ENCODE measurements at regions not wholly inside any gene's neighbourhood (a gene's known extent, or its start where the extent isn't known, plus 50 kb on each side); places are given as distances from the start of the nearest gene placed in this dataset.

DNA sequence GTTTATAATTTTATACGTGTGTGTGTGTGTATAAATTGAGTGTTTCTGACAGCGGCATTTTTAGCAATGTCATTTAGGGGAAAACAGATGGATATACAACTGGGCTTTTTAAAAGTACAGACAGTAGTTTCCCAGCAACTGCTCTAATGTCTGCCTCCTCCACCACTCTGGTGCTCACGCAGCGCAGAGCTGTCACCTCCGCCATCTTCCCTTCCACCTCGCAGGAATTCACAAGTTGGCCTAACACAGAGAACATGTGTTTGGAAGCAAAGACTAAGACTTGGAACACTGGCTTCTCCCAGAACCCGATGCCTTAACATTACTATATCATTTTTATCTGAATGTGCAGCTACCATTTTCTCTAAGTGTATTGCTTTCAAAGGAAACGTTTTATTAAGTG is 158.3 kb upstream of the FSTL5 start:
- H3K4me2 ChIP-seq (ENCODE audit: extremely low read depth, insufficient read depth, low read length) = no peak overlapping the region
- no peak for TF ChIP-seq EZH2 (IDR thresholded peaks at IDR 0.05; ENCODE audit: low read length, missing control alignments)
- no peak for TF ChIP-seq CTCF (conservative IDR thresholded peaks at IDR 0.05 in 1 of 2, IDR thresholded peaks at IDR 0.05 in 1 of 2; ENCODE audit: low read depth in 1 of 2, low read length in 2 of 2)
- no peaks in the 10 kb centered on the region for H3K9me3 ChIP-seq (ENCODE audit: control insufficient read depth, insufficient read depth, low read depth, low read length)
- no peaks in the 10 kb centered on the region for H3K36me3 ChIP-seq (ENCODE audit: control insufficient read depth, insufficient read depth, low read length)
- no peaks in the 10 kb centered on the region for H3K27me3 ChIP-seq (ENCODE audit: control insufficient read depth, insufficient read depth, low read length)
- H3K4me3 ChIP-seq (replicated peaks in 1 of 4; ENCODE audit: control extremely low read depth in 1 of 4, insufficient read depth in 1 of 4, low read depth in 3 of 4, low read length in 4 of 4) = no peak overlapping the region
- H3K9ac ChIP-seq (ENCODE audit: insufficient read depth, low read length) = no peak overlapping the region
- H2AFZ ChIP-seq (ENCODE audit: low read length) = no peak overlapping the region
- H3K27ac ChIP-seq (ENCODE audit: insufficient read depth, low read length) = no peak overlapping the region
- no peaks in the 10 kb centered on the region for H3K79me2 ChIP-seq (ENCODE audit: control insufficient read depth, insufficient read depth, low read length)
- H4K20me1 ChIP-seq (ENCODE audit: control insufficient read depth, extremely low read depth, insufficient read depth, low read length) = no peaks in the 10 kb centered on the region
- no peaks in the 10 kb centered on the region for H3K4me1 ChIP-seq (ENCODE audit: control insufficient read depth, extremely low read depth, insufficient read depth, low read length)
- no peak for DNase-seq (ENCODE audit: low read depth in 2 of 2)

- Histone ChIP-seq H3K9me3 (ENCODE audit: control insufficient read depth, insufficient read depth, low read depth, low read length) (no peaks in the 10 kb centered on the region), H3K4me1 (ENCODE audit: control insufficient read depth, extremely low read depth, insufficient read depth, low read length) (no peaks in the 10 kb centered on the region), H2AFZ (ENCODE audit: low read length) (no peak overlapping the region), H3K9ac (ENCODE audit: insufficient read depth, low read length) (no peak overlapping the region), H3K4me3 (replicated peaks in 1 of 4; ENCODE audit: control extremely low read depth in 1 of 4, insufficient read depth in 1 of 4, low read depth in 3 of 4, low read length in 4 of 4) (no peak overlapping the region), H3K4me2 (ENCODE audit: extremely low read depth, insufficient read depth, low read length) (no peak overlapping the region), H3K27me3 (ENCODE audit: control insufficient read depth, insufficient read depth, low read length) (no peaks in the 10 kb centered on the region), H4K20me1 (ENCODE audit: control insufficient read depth, extremely low read depth, insufficient read depth, low read length) (no peaks in the 10 kb centered on the region), H3K27ac (ENCODE audit: insufficient read depth, low read length) (no peak overlapping the region), H3K36me3 (ENCODE audit: control insufficient read depth, insufficient read depth, low read length) (no peaks in the 10 kb centered on the region), H3K79me2 (ENCODE audit: control insufficient read depth, insufficient read depth, low read length) (no peaks in the 10 kb centered on the region)
- TF ChIP-seq CTCF (conservative IDR thresholded peaks at IDR 0.05 in 1 of 2, IDR thresholded peaks at IDR 0.05 in 1 of 2; ENCODE audit: low read depth in 1 of 2, low read length in 2 of 2) = no peak
- no peak for TF ChIP-seq EZH2 (IDR thresholded peaks at IDR 0.05; ENCODE audit: low read length, missing control alignments)
- no peak for DNase-seq (ENCODE audit: low read depth in 2 of 2)
Observed at GRCh38 chr4:162285753-162286152, 122.0 kb upstream of the FSTL5 start.

GRCh38 chr4:162282684-162283083 is 118.9 kb upstream of the FSTL5 start:
- no peak overlapping the region for H3K27ac ChIP-seq (ENCODE audit: insufficient read depth, low read length)
- H3K9me3 ChIP-seq (ENCODE audit: control insufficient read depth, insufficient read depth, low read depth, low read length) = no peaks in the 10 kb centered on the region
- H3K4me3 ChIP-seq (replicated peaks in 1 of 4; ENCODE audit: control extremely low read depth in 1 of 4, insufficient read depth in 1 of 4, low read depth in 3 of 4, low read length in 4 of 4) = no peak overlapping the region
- H3K9ac ChIP-seq (ENCODE audit: insufficient read depth, low read length) = no peak overlapping the region
- no peaks in the 10 kb centered on the region for H3K4me1 ChIP-seq (ENCODE audit: control insufficient read depth, extremely low read depth, insufficient read depth, low read length)
- no peaks in the 10 kb centered on the region for H4K20me1 ChIP-seq (ENCODE audit: control insufficient read depth, extremely low read depth, insufficient read depth, low read length)
- H3K79me2 ChIP-seq (ENCODE audit: control insufficient read depth, insufficient read depth, low read length) = no peaks in the 10 kb centered on the region
- no peaks in the 10 kb centered on the region for H3K27me3 ChIP-seq (ENCODE audit: control insufficient read depth, insufficient read depth, low read length)
- no peak overlapping the region for H2AFZ ChIP-seq (ENCODE audit: low read length)
- H3K36me3 ChIP-seq (ENCODE audit: control insufficient read depth, insufficient read depth, low read length) = no peaks in the 10 kb centered on the region
- TF ChIP-seq EZH2 (IDR thresholded peaks at IDR 0.05; ENCODE audit: low read length, missing control alignments) (no peak), CTCF (conservative IDR thresholded peaks at IDR 0.05 in 1 of 2, IDR thresholded peaks at IDR 0.05 in 1 of 2; ENCODE audit: low read depth in 1 of 2, low read length in 2 of 2) (no peak)
- no peak overlapping the region for H3K4me2 ChIP-seq (ENCODE audit: extremely low read depth, insufficient read depth, low read length)
- no peak for DNase-seq (ENCODE audit: low read depth in 2 of 2)
